ENCODE measurements at regions not wholly inside any gene's neighbourhood (a gene's known extent, or its start where the extent isn't known, plus 50 kb on each side); places are given as distances from the start of the nearest gene placed in this dataset.

GRCh38 chr12:82277582-82277981, 80.6 kb downstream of the CCDC59 start:
- no peak for TF ChIP-seq CTCF (IDR thresholded peaks at IDR 0.05)
- TF ChIP-seq POLR2A (IDR thresholded peaks at IDR 0.05), result no peak
- intact Hi-C loops (cut with DNase I), result no loop called here
- Histone ChIP-seq H3K27ac (no peak overlapping the region), H3K36me3 (no peaks in the 10 kb centered on the region), H3K9me3 (no peaks in the 10 kb centered on the region), H3K4me1 (no peaks in the 10 kb centered on the region), H3K4me3 (replicated peaks in 1 of 3) (no peak overlapping the region), H3K27me3 (no peaks in the 10 kb centered on the region)
- whole genome bisulfite sequencing, 2 donors, result 82 to 84% methylated on average over 4 of the region's 4 CpGs
- DNase-seq, result no peak

- no peak for DNase-seq
- no peak overlapping the region for H3K4me3 ChIP-seq (replicated peaks in 1 of 3)
- no peaks in the 10 kb centered on the region for H3K9me3 ChIP-seq
- TF ChIP-seq CTCF (IDR thresholded peaks at IDR 0.05), result no peak
- no peak for TF ChIP-seq POLR2A (IDR thresholded peaks at IDR 0.05)
- WGBS, 2 donors, result 85 to 90% methylated on average over 4 of the region's 4 CpGs
- intact Hi-C loops (cut with DNase I), result no loop called here
- H3K36me3 ChIP-seq, result no peaks in the 10 kb centered on the region
- no peaks in the 10 kb centered on the region for H3K27me3 ChIP-seq
- no peak overlapping the region for H3K27ac ChIP-seq
- H3K4me1 ChIP-seq, result no peaks in the 10 kb centered on the region
Measured at GRCh38 chr12:82242729-82243128, 115.5 kb downstream of the CCDC59 start.

- TF ChIP-seq POLR2A (IDR thresholded peaks at IDR 0.05) (no peak), CTCF (IDR thresholded peaks at IDR 0.05) (no peak)
- H3K4me3 ChIP-seq (replicated peaks in 1 of 3), result no peak overlapping the region
- no peak overlapping the region for H3K27ac ChIP-seq
- no peaks in the 10 kb centered on the region for H3K9me3 ChIP-seq
- no peaks in the 10 kb centered on the region for H3K36me3 ChIP-seq
- DNase-seq, result no peak
- H3K27me3 ChIP-seq, result no peaks in the 10 kb centered on the region
- intact Hi-C loops (cut with DNase I), result no loop called here
- H3K4me1 ChIP-seq, result no peaks in the 10 kb centered on the region
Measured at GRCh38 chr12:82225871-82226270, 132.3 kb downstream of the CCDC59 start.

- no peak for DNase-seq
- Histone ChIP-seq H3K27me3 (no peaks in the 10 kb centered on the region), H3K27ac (no peak overlapping the region), H3K9me3 (no peaks in the 10 kb centered on the region), H3K36me3 (no peaks in the 10 kb centered on the region), H3K4me1 (no peaks in the 10 kb centered on the region), H3K4me3 (replicated peaks in 1 of 3) (no peak overlapping the region)
- intact Hi-C loops (cut with DNase I), result no loop called here
- WGBS, 2 donors, result 85 to 87% methylated on average over 4 of the region's 4 CpGs
- TF ChIP-seq POLR2A (IDR thresholded peaks at IDR 0.05) (no peak), CTCF (IDR thresholded peaks at IDR 0.05) (no peak)
Measured at GRCh38 chr12:82223426-82223825, 134.8 kb downstream of the CCDC59 start.

- Histone ChIP-seq H3K4me1 (no peaks in the 10 kb centered on the region), H3K4me3 (replicated peaks in 1 of 3) (no peak overlapping the region), H3K27me3 (no peaks in the 10 kb centered on the region), H3K27ac (no peak overlapping the region), H3K36me3 (no peaks in the 10 kb centered on the region), H3K9me3 (no peaks in the 10 kb centered on the region)
- intact Hi-C loops (cut with DNase I), result no loop called here
- 82 to 83% methylated on average over 6 of the region's 6 CpGs for WGBS, 2 donors
- TF ChIP-seq POLR2A (IDR thresholded peaks at IDR 0.05) (no peak), CTCF (IDR thresholded peaks at IDR 0.05) (no peak)
- no peak for DNase-seq
Measured at GRCh38 chr12:82216475-82216874, 141.7 kb downstream of the CCDC59 start.

All from thyroid gland (tissue), 4 donors.